Osteocyte (in vitro differentiated cells): ENCODE measurements at regions not wholly inside any gene's neighbourhood (a gene's known extent, or its start where the extent isn't known, plus 50 kb on each side); places are given as distances from the start of the nearest gene placed in this dataset.

Experiments used
- DNase-seq: peaks from one replicate; pipeline ENCODE4 v3.0.0; 2021; ENCODE audit warnings: mixed read lengths; ENCODE audit not compliant: unreplicated experiment; ENCODE audit errors: extremely low spot score
- H3K27ac Mint-ChIP-seq: one replicate; pipeline ENCODE4 v1.8.0; 2021; ENCODE audit warnings: mild to moderate bottlenecking, mixed read lengths; ENCODE audit not compliant: unreplicated experiment
- H3K27me3 Mint-ChIP-seq: one replicate; pipeline ENCODE4 v1.8.0; 2021; ENCODE audit warnings: mixed read lengths; ENCODE audit not compliant: unreplicated experiment
- H3K36me3 Mint-ChIP-seq: one replicate; pipeline ENCODE4 v1.8.0; 2021; ENCODE audit warnings: mixed read lengths; ENCODE audit not compliant: unreplicated experiment
- H3K4me1 Mint-ChIP-seq: one replicate; pipeline ENCODE4 v1.8.0; 2021; ENCODE audit warnings: mixed read lengths; ENCODE audit not compliant: unreplicated experiment
- H3K4me3 Mint-ChIP-seq: one replicate; pipeline ENCODE4 v1.8.0; 2021; ENCODE audit warnings: mild to moderate bottlenecking, moderate library complexity, mixed read lengths; ENCODE audit not compliant: unreplicated experiment
- H3K9me3 Mint-ChIP-seq: one replicate; pipeline ENCODE4 v1.8.0; 2021; ENCODE audit warnings: mixed read lengths; ENCODE audit not compliant: unreplicated experiment
- CTCF ChIP-seq: fragments of 200-600 bp; sonication (generic); IDR thresholded peaks from 2 replicates; pipeline ENCODE4 v1.5.0; 2021; ENCODE audit warnings: antibody characterized with exemption, mild to moderate bottlenecking, moderate library complexity

GRCh38 chr2:201953396-201953795 is 80.3 kb upstream of the FZD7 start:
- peaks cover 12% of the 10 kb centered on the region for H3K27me3 Mint-ChIP-seq
- H3K9me3 Mint-ChIP-seq: no peaks in the 10 kb centered on the region
- no peak overlapping the region for H3K4me3 Mint-ChIP-seq
- DNase-seq: no peak
- H3K4me1 Mint-ChIP-seq: peaks cover 24% of the 10 kb centered on the region
- no peak for TF ChIP-seq CTCF
- H3K27ac Mint-ChIP-seq: no peak overlapping the region
- no peaks in the 10 kb centered on the region for H3K36me3 Mint-ChIP-seq

- Mint-ChIP-seq H3K27me3 (peaks cover 11% of the 10 kb centered on the region), H3K4me3 (no peak overlapping the region), H3K9me3 (no peaks in the 10 kb centered on the region), H3K27ac (no peak overlapping the region), H3K4me1 (peaks cover 22% of the 10 kb centered on the region), H3K36me3 (no peaks in the 10 kb centered on the region)
- no peak for DNase-seq
- no peak for TF ChIP-seq CTCF
These were observed 79.8 kb upstream of the FZD7 start for GRCh38 chr2:201953880-201954279.

- peaks cover 15% of the 10 kb centered on the region for H3K4me1 Mint-ChIP-seq
- peaks cover 10% of the 10 kb centered on the region for H3K27me3 Mint-ChIP-seq
- H3K4me3 Mint-ChIP-seq: no peak overlapping the region
- TF ChIP-seq CTCF: no peak
- no peaks in the 10 kb centered on the region for H3K36me3 Mint-ChIP-seq
- no peak overlapping the region for H3K27ac Mint-ChIP-seq
- DNase-seq: no peak
- no peaks in the 10 kb centered on the region for H3K9me3 Mint-ChIP-seq
These were observed 78.4 kb upstream of the FZD7 start for GRCh38 chr2:201955231-201955630.

- no peak for TF ChIP-seq CTCF
- no peak for DNase-seq
- H3K4me1 Mint-ChIP-seq: peaks cover 15% of the 10 kb centered on the region
- H3K36me3 Mint-ChIP-seq: no peaks in the 10 kb centered on the region
- no peak overlapping the region for H3K4me3 Mint-ChIP-seq
- H3K9me3 Mint-ChIP-seq: no peaks in the 10 kb centered on the region
- H3K27ac Mint-ChIP-seq: no peak overlapping the region
- peaks cover 10% of the 10 kb centered on the region for H3K27me3 Mint-ChIP-seq
These were observed 77.9 kb upstream of the FZD7 start for GRCh38 chr2:201955702-201956141.

- Mint-ChIP-seq H3K27me3 (peaks cover 10% of the 10 kb centered on the region), H3K4me1 (peaks cover 15% of the 10 kb centered on the region), H3K36me3 (no peaks in the 10 kb centered on the region), H3K4me3 (no peak overlapping the region), H3K9me3 (no peaks in the 10 kb centered on the region), H3K27ac (no peak overlapping the region)
- no peak for TF ChIP-seq CTCF
- no peak for DNase-seq
These were observed 77.3 kb upstream of the FZD7 start for GRCh38 chr2:201956361-201956760.
